SJSA1 (cell line): ENCODE measurements at regions not wholly inside any gene's neighbourhood (a gene's known extent, or its start where the extent isn't known, plus 50 kb on each side); places are given as distances from the start of the nearest gene placed in this dataset.

Experiments used
- DNase-seq, 2 experiments: peaks; one replicate each; pipeline ENCODE4 v3.0.0-alpha.2; 2015 to 2020; ENCODE audit warnings: low spot score in 2 of 2, low read depth in 1 of 2
- H3K27ac ChIP-seq: fragments of 250-450 bp; sonication (Bioruptor Pico); 2 replicates; pipeline ENCODE4 v1.5.1; 2020; ENCODE audit warnings: mild to moderate bottlenecking, moderate library complexity
- H3K27me3 ChIP-seq: fragments of 250-450 bp; sonication (Bioruptor Pico); replicated peaks from 2 replicates; pipeline ENCODE4 v1.5.1; 2020; ENCODE audit warnings: mild to moderate bottlenecking, moderate library complexity
- H3K36me3 ChIP-seq: fragments of 250-450 bp; sonication (Bioruptor Pico); 2 replicates; pipeline ENCODE4 v1.5.1; 2020; ENCODE audit warnings: mild to moderate bottlenecking
- H3K4me1 ChIP-seq: fragments of 250-450 bp; sonication (Bioruptor Pico); replicated peaks from 2 replicates; pipeline ENCODE4 v1.6.1; 2021; ENCODE audit warnings: mild to moderate bottlenecking
- H3K4me3 ChIP-seq: fragments of 250-450 bp; sonication (Bioruptor Pico); 2 replicates; pipeline ENCODE4 v1.5.1; 2020; ENCODE audit warnings: mild to moderate bottlenecking
- H3K9me3 ChIP-seq: fragments of 250-450 bp; sonication (Bioruptor Pico); replicated peaks from 2 replicates; pipeline ENCODE4 v1.5.1; 2020; ENCODE audit warnings: mild to moderate bottlenecking

DNA sequence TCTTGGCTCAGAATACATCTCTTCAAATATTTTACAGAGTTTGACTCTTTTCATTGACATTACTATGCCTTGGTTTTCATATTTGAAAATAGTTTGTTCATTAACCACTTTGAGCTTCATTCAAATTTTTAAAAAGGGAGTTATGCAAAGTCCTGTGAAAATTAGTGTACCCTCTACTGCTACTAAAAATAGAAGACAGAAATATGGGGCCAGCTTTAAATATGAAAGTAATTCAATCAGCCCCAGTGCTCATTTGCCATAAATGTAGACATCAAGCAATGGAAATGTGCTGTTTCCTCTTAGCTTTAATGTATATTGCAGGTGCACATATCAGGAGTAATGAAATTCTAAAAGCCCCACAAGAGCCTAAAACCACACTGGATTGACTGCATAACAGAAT lies 218.7 kb downstream of the SPATA18 start:
- H3K4me3 ChIP-seq: no peak overlapping the region
- no peak overlapping the region for H3K27ac ChIP-seq
- no peaks in the 10 kb centered on the region for H3K27me3 ChIP-seq
- no peak for DNase-seq
- no peaks in the 10 kb centered on the region for H3K9me3 ChIP-seq
- no peaks in the 10 kb centered on the region for H3K4me1 ChIP-seq
- no peaks in the 10 kb centered on the region for H3K36me3 ChIP-seq

DNA sequence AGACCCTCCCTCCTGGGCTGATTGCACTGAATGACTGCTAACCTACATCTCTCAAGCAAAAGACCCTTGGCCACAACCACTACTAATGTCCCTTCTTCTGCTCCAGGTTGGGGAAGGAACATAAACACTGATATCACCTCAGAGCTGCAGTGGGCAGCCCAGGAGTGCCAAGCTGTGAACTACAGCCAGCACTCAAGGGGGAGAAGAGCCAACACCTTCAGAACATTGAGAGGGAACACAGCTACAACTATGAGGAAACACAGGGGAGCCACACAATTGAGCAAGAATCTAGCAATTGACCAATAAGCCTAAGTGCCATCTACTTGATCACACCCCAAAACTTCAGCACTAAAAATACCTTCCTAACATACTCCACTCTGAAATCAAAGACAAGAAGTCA lies 222.8 kb downstream of the SPATA18 start:
- no peaks in the 10 kb centered on the region for H3K9me3 ChIP-seq
- no peaks in the 10 kb centered on the region for H3K36me3 ChIP-seq
- no peak overlapping the region for H3K27ac ChIP-seq
- no peak overlapping the region for H3K4me3 ChIP-seq
- H3K4me1 ChIP-seq: no peaks in the 10 kb centered on the region
- no peak for DNase-seq
- no peaks in the 10 kb centered on the region for H3K27me3 ChIP-seq

DNA sequence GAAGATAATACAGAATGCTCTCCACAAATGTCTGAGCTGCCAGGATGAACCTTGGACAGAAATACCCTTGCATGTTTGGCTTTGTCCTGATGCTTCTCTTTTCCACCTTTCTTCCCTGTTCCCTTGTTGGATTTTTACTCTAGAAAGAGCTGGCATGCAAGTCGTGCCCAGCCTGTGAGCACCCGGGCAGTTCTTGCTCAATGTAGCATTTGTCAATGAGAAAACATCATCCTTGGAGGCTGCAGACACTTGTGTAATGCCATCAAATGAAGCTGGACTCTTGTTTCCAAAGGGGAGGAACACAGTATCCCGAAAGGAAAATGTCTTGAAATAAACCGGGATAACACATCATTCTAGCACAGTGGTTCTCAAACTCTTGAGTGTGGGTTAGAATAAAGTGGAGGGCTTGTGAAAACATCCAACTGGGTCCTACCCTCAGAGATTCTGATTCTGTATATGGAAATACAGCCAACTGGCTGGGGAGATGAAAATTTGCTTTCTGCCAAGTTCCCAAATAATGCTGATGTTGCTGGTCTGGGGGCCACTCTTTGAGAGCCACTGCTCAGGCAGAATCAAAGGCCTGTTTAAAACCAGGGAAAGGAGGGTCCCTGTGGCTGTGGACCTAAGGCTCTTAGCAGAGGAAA lies 237.2 kb downstream of the SPATA18 start:
- H3K4me1 ChIP-seq: no peaks in the 10 kb centered on the region
- H3K36me3 ChIP-seq: no peaks in the 10 kb centered on the region
- H3K9me3 ChIP-seq: no peaks in the 10 kb centered on the region
- no peak overlapping the region for H3K4me3 ChIP-seq
- no peak overlapping the region for H3K27ac ChIP-seq
- no peaks in the 10 kb centered on the region for H3K27me3 ChIP-seq
- DNase-seq: no peak

DNA sequence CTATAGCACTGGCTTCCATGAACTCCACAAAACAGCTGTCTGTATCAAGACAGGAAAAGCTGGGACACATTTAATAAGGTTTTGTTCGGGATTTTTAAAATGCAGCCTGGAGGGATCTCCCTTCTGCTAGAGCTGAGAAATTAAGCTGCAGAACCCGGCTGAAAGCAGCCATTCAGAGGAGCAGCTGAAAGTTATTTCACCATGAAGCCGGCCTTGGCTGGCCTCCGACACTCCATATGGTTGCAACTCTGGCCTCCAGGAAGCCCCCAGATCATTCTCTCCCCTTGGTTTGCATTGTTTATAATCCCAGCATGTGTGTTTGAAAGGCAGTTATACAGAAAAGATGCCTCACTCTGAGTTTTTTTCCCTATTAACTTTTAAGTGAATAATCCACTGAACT lies 239.4 kb downstream of the SPATA18 start:
- no peaks in the 10 kb centered on the region for H3K9me3 ChIP-seq
- H3K4me1 ChIP-seq: no peaks in the 10 kb centered on the region
- DNase-seq: no peak
- no peaks in the 10 kb centered on the region for H3K36me3 ChIP-seq
- H3K27ac ChIP-seq: no peak overlapping the region
- no peaks in the 10 kb centered on the region for H3K27me3 ChIP-seq
- H3K4me3 ChIP-seq: no peak overlapping the region

DNA sequence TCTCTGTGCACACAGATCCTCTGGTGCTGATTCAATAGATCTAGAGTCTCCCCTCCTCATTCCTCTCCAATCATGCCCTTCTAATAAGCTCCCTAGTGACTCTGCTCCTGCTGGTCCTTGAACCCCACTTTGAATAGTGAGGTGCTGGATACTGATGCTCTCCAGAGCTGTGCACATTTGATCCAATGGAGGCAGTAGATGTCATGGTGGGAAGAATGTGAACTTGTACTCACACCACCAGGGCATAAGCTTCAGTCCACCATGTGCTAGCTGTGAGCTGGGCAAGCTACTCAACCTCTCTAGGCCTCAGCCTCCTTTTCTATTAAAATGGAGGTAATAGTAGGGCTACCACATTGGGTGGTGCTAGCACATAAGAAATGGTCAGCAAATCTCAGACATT lies 241.1 kb downstream of the SPATA18 start:
- H3K4me1 ChIP-seq: no peaks in the 10 kb centered on the region
- H3K9me3 ChIP-seq: no peaks in the 10 kb centered on the region
- no peaks in the 10 kb centered on the region for H3K27me3 ChIP-seq
- DNase-seq: no peak
- H3K36me3 ChIP-seq: no peaks in the 10 kb centered on the region
- H3K27ac ChIP-seq: no peak overlapping the region
- H3K4me3 ChIP-seq: no peak overlapping the region

DNA sequence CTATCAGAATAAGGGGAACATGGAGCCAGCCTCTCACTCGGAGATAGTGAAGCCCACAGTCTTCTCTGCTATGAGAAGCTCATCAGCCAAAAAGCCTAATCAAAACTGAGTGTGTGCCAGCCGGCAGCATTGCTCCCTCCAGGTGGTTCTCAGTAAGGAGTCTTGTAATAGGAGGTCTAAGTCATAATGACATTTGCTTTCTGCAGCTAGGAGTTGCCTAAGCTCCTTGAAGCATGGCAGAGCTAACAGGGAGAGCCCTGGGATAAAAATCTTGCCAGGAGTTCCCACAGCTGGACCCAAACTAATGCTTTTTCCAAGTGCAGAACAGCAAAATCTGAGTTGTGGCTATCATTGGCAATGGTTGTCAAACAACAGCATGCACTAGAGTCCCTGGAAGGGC lies 245.2 kb downstream of the SPATA18 start:
- Histone ChIP-seq H3K4me1 (no peaks in the 10 kb centered on the region), H3K36me3 (no peaks in the 10 kb centered on the region), H3K4me3 (no peak overlapping the region), H3K9me3 (no peaks in the 10 kb centered on the region), H3K27ac (no peak overlapping the region), H3K27me3 (no peaks in the 10 kb centered on the region)
- DNase-seq: no peak

GRCh38 chr4:52298444-52298843 lies 247.3 kb downstream of the SPATA18 start:
- Histone ChIP-seq H3K9me3 (no peaks in the 10 kb centered on the region), H3K4me1 (no peaks in the 10 kb centered on the region), H3K4me3 (no peak overlapping the region), H3K27me3 (no peaks in the 10 kb centered on the region), H3K36me3 (no peaks in the 10 kb centered on the region), H3K27ac (no peak overlapping the region)
- DNase-seq: no peak

DNA sequence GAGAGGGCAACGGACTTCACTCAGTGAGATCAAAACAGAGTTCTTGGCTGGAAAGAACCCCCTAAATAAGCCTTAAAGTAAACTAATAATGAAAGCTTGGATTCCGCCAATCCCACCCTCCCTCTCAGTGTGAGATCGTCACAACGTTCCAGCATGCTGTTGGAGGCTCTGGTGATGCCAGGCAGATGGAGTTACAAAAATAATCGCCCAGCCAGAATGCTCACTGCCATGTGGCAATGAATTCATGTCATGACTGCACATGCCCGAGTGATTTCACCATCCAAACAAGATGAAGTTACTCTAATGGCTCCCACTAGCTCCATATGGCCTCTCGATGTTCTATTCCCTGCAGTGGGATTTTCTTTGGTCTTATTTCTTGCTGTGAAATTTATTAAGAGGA lies 248.0 kb downstream of the SPATA18 start:
- no peaks in the 10 kb centered on the region for H3K9me3 ChIP-seq
- no peaks in the 10 kb centered on the region for H3K27me3 ChIP-seq
- no peaks in the 10 kb centered on the region for H3K36me3 ChIP-seq
- H3K27ac ChIP-seq: no peak overlapping the region
- H3K4me1 ChIP-seq: no peaks in the 10 kb centered on the region
- H3K4me3 ChIP-seq: no peak overlapping the region
- no peak for DNase-seq

DNA sequence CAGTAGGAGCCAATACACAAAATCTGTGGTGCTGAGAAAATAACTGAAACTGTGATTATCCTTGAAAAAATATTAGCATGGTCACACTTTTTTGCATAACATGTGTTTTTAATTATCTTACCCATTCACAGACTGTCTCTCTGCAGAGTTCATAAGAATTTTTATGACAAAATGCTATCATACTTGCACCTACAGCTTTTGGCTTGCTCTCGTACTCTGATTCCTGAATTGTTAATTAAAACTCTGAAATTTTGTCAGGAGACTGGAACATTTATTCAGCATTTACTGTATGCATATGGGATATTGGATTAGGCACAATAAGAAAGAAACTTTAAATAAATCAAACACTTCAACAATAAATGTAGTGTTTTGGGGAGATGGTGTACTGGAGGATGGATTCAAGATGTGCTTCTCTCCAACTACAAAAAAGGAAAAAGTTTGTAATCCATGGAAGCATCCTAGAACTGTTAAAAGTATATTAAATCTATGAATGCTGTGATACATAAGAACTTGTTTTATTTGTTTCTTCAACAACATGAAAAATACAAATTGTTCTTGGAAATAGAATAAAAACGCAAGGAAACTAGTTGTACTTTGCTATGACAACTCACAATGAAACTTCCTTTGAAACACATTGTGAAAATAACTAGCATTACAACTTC lies 260.5 kb downstream of the SPATA18 start:
- Histone ChIP-seq H3K4me3 (no peak overlapping the region), H3K36me3 (no peaks in the 10 kb centered on the region), H3K27me3 (no peaks in the 10 kb centered on the region), H3K27ac (no peak overlapping the region), H3K9me3 (no peaks in the 10 kb centered on the region), H3K4me1 (no peaks in the 10 kb centered on the region)
- DNase-seq: no peak

- DNase-seq: no peak
- no peak overlapping the region for H3K27ac ChIP-seq
Measured at GRCh38 chr4:52312722-52313121, 261.6 kb downstream of the SPATA18 start.

GRCh38 chr4:52317361-52317879 lies 266.3 kb downstream of the SPATA18 start:
- Histone ChIP-seq H3K27me3 (no peaks in the 10 kb centered on the region), H3K4me3 (no peak overlapping the region), H3K36me3 (no peaks in the 10 kb centered on the region), H3K27ac (no peak overlapping the region), H3K4me1 (no peaks in the 10 kb centered on the region), H3K9me3 (no peaks in the 10 kb centered on the region)
- no peak for DNase-seq

More at GRCh38 chr4:52312722-52313121, 261.6 kb downstream of the SPATA18 start:
- Histone ChIP-seq H3K9me3 (no peaks in the 10 kb centered on the region), H3K27me3 (no peaks in the 10 kb centered on the region), H3K4me3 (no peak overlapping the region), H3K36me3 (no peaks in the 10 kb centered on the region), H3K4me1 (no peaks in the 10 kb centered on the region)

- Histone ChIP-seq H3K27me3 (no peaks in the 10 kb centered on the region), H3K27ac (no peak overlapping the region), H3K36me3 (no peaks in the 10 kb centered on the region), H3K4me3 (no peak overlapping the region), H3K9me3 (no peaks in the 10 kb centered on the region), H3K4me1 (no peaks in the 10 kb centered on the region)
- DNase-seq: no peak
Measured at GRCh38 chr4:52317981-52318380, 266.9 kb downstream of the SPATA18 start.

GRCh38 chr4:52329894-52330293 lies 278.8 kb downstream of the SPATA18 start:
- DNase-seq: no peak
- no peaks in the 10 kb centered on the region for H3K36me3 ChIP-seq
- no peaks in the 10 kb centered on the region for H3K27me3 ChIP-seq
- H3K9me3 ChIP-seq: no peaks in the 10 kb centered on the region
- H3K4me1 ChIP-seq: no peaks in the 10 kb centered on the region
- H3K4me3 ChIP-seq: no peak overlapping the region
- no peak overlapping the region for H3K27ac ChIP-seq

DNA sequence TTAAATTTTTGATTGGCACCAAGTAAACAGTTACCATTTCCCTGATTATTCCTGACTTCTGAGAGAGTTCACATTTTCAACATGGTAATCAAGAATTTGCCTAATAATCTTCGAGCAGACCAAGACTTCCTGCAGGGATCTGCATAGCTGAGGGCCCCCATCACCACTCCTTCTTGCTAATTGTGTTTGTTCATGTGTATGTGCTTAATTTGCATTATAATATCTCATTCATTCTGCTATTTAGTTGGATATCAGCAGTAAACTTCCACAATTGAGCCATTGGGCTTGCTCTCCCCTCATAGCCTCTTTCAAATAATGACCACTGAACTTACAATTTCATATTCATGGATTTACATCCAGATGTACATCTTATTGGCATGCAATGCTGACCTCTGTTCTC lies 292.5 kb downstream of the SPATA18 start:
- H3K27me3 ChIP-seq: no peaks in the 10 kb centered on the region
- H3K9me3 ChIP-seq: no peaks in the 10 kb centered on the region
- no peaks in the 10 kb centered on the region for H3K36me3 ChIP-seq
- H3K4me1 ChIP-seq: no peaks in the 10 kb centered on the region
- H3K4me3 ChIP-seq: no peak overlapping the region
- no peak for DNase-seq
- H3K27ac ChIP-seq: no peak overlapping the region

GRCh38 chr4:52350926-52351325 lies 299.8 kb downstream of the SPATA18 start:
- no peaks in the 10 kb centered on the region for H3K4me1 ChIP-seq
- no peaks in the 10 kb centered on the region for H3K36me3 ChIP-seq
- H3K27ac ChIP-seq: no peak overlapping the region
- no peak for DNase-seq
- no peak overlapping the region for H3K4me3 ChIP-seq
- H3K9me3 ChIP-seq: no peaks in the 10 kb centered on the region
- H3K27me3 ChIP-seq: no peaks in the 10 kb centered on the region
